H9 (cell line): ENCODE measurements at regions not wholly inside any gene's neighbourhood (a gene's known extent, or its start where the extent isn't known, plus 50 kb on each side); places are given as distances from the start of the nearest gene placed in this dataset.

Experiments used
- DNase-seq: peaks from one replicate; pipeline ENCODE4 v3.0.0-alpha.2; 2017
- H2AFZ ChIP-seq: one replicate; pipeline ENCODE4 v1.6.1; 2013; ENCODE audit warnings: mild to moderate bottlenecking, low read length, control low read depth, moderate library complexity
- H2AK5ac ChIP-seq: 2 replicates; pipeline ENCODE4 v1.6.1; 2013; ENCODE audit warnings: low read length, control low read depth, mixed read lengths; ENCODE audit not compliant: insufficient read length
- H2BK120ac ChIP-seq: one replicate; pipeline ENCODE4 v1.6.1; 2013; ENCODE audit warnings: low read depth, mild to moderate bottlenecking, low read length, control low read depth, inconsistent platforms; ENCODE audit not compliant: poor library complexity, severe bottlenecking
- H2BK12ac ChIP-seq: 2 replicates; pipeline ENCODE4 v1.6.1; 2013; ENCODE audit warnings: low read length, control low read depth, mixed read lengths, low read depth; ENCODE audit not compliant: insufficient read length
- H2BK15ac ChIP-seq: 2 replicates; pipeline ENCODE4 v1.6.1; 2013; ENCODE audit warnings: low read depth, low read length, control low read depth
- H2BK20ac ChIP-seq: one replicate; pipeline ENCODE4 v1.6.1; 2013; ENCODE audit warnings: low read depth, mild to moderate bottlenecking, low read length, control low read depth, inconsistent platforms; ENCODE audit not compliant: poor library complexity, severe bottlenecking
- H2BK5ac ChIP-seq: 2 replicates; pipeline ENCODE4 v1.6.1; 2013; ENCODE audit warnings: low read length, control low read depth, mixed read lengths; ENCODE audit not compliant: insufficient read length
- H3K14ac ChIP-seq: 2 replicates; pipeline ENCODE4 v1.6.1; 2013; ENCODE audit warnings: low read length, control low read depth; ENCODE audit not compliant: insufficient read depth
- H3K18ac ChIP-seq: 2 replicates; pipeline ENCODE4 v1.6.1; 2013; ENCODE audit warnings: low read depth, mild to moderate bottlenecking, mixed read lengths, low read length, control low read depth; ENCODE audit not compliant: insufficient read length
- H3K23ac ChIP-seq: 2 replicates; pipeline ENCODE4 v1.6.1; 2013; ENCODE audit warnings: low read length, control low read depth, mixed read lengths, low read depth; ENCODE audit not compliant: insufficient read length
- H3K23me2 ChIP-seq: 2 replicates; pipeline ENCODE4 v1.6.1; 2013; ENCODE audit warnings: low read depth, mild to moderate bottlenecking, mixed read lengths, low read length, control low read depth; ENCODE audit not compliant: insufficient read length, poor library complexity, severe bottlenecking
- H3K27ac ChIP-seq: 2 replicates; pipeline ENCODE4 v1.5.1; 2013; ENCODE audit warnings: low read length, control low read depth, mixed read lengths, low read depth; ENCODE audit not compliant: insufficient read length
- H3K27me3 ChIP-seq: 2 replicates; pipeline ENCODE4 v1.6.1; 2013; ENCODE audit warnings: low read length, control low read depth, inconsistent platforms; ENCODE audit not compliant: insufficient read depth
- H3K4ac ChIP-seq: 2 replicates; pipeline ENCODE4 v1.6.1; 2013; ENCODE audit warnings: low read depth, mild to moderate bottlenecking, control low read depth, inconsistent platforms, low read length, moderate library complexity
- H3K4me1 ChIP-seq: 2 replicates; pipeline ENCODE4 v1.6.1; 2013; ENCODE audit warnings: low read length, control low read depth, inconsistent platforms; ENCODE audit not compliant: insufficient read depth
- H3K4me2 ChIP-seq: 2 replicates; pipeline ENCODE4 v1.6.1; 2013; ENCODE audit warnings: low read length, control low read depth, mixed read lengths; ENCODE audit not compliant: insufficient read length, insufficient read depth
- H3K56ac ChIP-seq: 2 replicates; pipeline ENCODE4 v1.6.1; 2013; ENCODE audit warnings: low read depth, mild to moderate bottlenecking, mixed read lengths, low read length, control low read depth; ENCODE audit not compliant: insufficient read length
- H3K79me1 ChIP-seq: 2 replicates; pipeline ENCODE4 v1.6.1; 2013; ENCODE audit warnings: low read depth, mild to moderate bottlenecking, moderate library complexity, low read length, control low read depth, inconsistent platforms; ENCODE audit not compliant: insufficient read depth, poor library complexity, severe bottlenecking
- H3K79me2 ChIP-seq: 2 replicates; pipeline ENCODE4 v1.6.1; 2013; ENCODE audit warnings: low read length, control low read depth, inconsistent platforms; ENCODE audit not compliant: insufficient read depth
- H3K9ac ChIP-seq: 2 replicates; pipeline ENCODE4 v1.6.1; 2013; ENCODE audit warnings: low read length, control low read depth, mixed read lengths; ENCODE audit not compliant: insufficient read length; ENCODE audit errors: extremely low read depth
- H3K9me3 ChIP-seq: one replicate; pipeline ENCODE4 v1.6.1; 2013; ENCODE audit warnings: low read depth, low read length, inconsistent platforms; ENCODE audit not compliant: control insufficient read depth
- H3T11ph ChIP-seq: one replicate; pipeline ENCODE4 v1.6.1; 2013; ENCODE audit warnings: mild to moderate bottlenecking, low read length, control low read depth, inconsistent platforms
- H4K20me1 ChIP-seq: one replicate; pipeline ENCODE4 v1.6.1; 2013; ENCODE audit not compliant: control insufficient read depth, insufficient read length, insufficient read depth
- H4K5ac ChIP-seq: 2 replicates; pipeline ENCODE4 v1.6.1; 2013; ENCODE audit warnings: low read depth, mild to moderate bottlenecking, mixed read lengths, low read length, control low read depth; ENCODE audit not compliant: insufficient read length
- H4K8ac ChIP-seq: replicated peaks from 2 replicates; pipeline ENCODE4 v1.6.1; 2013; ENCODE audit warnings: low read length, control low read depth, mixed read lengths, low read depth; ENCODE audit not compliant: insufficient read length
- H4K91ac ChIP-seq: 2 replicates; pipeline ENCODE4 v1.6.1; 2013; ENCODE audit warnings: low read depth, mild to moderate bottlenecking, moderate library complexity, mixed read lengths, low read length, control low read depth; ENCODE audit not compliant: insufficient read length
- H3K27ac Mint-ChIP-seq, 3 experiments: 2 replicates in 2 of 3; 3 replicates in 1 of 3; pipeline ENCODE4 v1.8.0; 2020 to 2021; ENCODE audit warnings: mixed read lengths in 3 of 3, mild to moderate bottlenecking in 1 of 3, moderate library complexity in 1 of 3
- H3K27me3 Mint-ChIP-seq: 2 replicates; pipeline ENCODE4 v1.8.0; 2021; ENCODE audit warnings: low read depth, mild to moderate bottlenecking, moderate library complexity, mixed read lengths
- H3K36me3 Mint-ChIP-seq, 3 experiments: 2 replicates in 2 of 3; 3 replicates in 1 of 3; pipeline ENCODE4 v1.8.0; 2020 to 2021; ENCODE audit warnings: low read depth in 3 of 3, mixed read lengths in 3 of 3; ENCODE audit not compliant: insufficient read depth in 1 of 3
- H3K4me1 Mint-ChIP-seq, 2 experiments: 2 replicates each; pipeline ENCODE4 v1.8.0; 2020; ENCODE audit warnings: mixed read lengths in 2 of 2
- H3K4me3 Mint-ChIP-seq, 2 experiments: 2 replicates in 1 of 2; 3 replicates in 1 of 2; pipeline ENCODE4 v1.8.0; 2020 to 2021; ENCODE audit warnings: mild to moderate bottlenecking in 2 of 2, mixed read lengths in 2 of 2, moderate library complexity in 1 of 2
- H3K9me3 Mint-ChIP-seq, 2 experiments: 2 replicates in 1 of 2; 3 replicates in 1 of 2; pipeline ENCODE4 v1.8.0; 2020; ENCODE audit warnings: mild to moderate bottlenecking in 2 of 2, mixed read lengths in 2 of 2, moderate library complexity in 1 of 2
- CTCF ChIP-seq: fragments of 200-600 bp; sonication (generic); conservative IDR thresholded peaks from 3 replicates; pipeline ENCODE4 v1.8.0; 2021; ENCODE audit warnings: antibody characterized with exemption, mild to moderate bottlenecking
- WGBS: extraction: QIAGEN DNeasy Blood & Tissue Kit; methylation state at CpG from one replicate; pipeline ENCODE4 v1.1.7; 2013; ENCODE audit warnings: missing lambda C conversion rate, low lambda C conversion rate, mixed read lengths; ENCODE audit not compliant: insufficient read length; ENCODE audit errors: extremely low coverage; 5-methylcytosine and 5-hydroxymethylcytosine counted together

DNA sequence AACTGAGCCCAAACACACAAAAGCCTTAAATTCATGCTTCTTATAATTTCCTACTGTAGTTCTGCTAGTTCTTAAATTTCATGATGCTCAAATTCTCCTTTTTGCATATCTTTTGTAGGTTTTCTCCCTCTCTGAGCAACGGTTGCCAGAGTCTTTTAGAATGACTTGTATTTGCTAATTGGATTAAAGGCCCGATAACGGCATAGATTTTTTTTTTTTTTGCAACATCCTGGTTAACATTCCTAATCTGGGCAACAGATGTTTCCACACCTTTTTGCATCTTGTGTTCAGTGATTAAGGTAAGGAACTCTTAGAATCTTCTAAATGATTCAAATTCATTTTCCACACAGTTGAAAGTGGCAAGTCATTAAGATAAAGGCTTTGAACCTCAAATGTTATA is 66.3 kb upstream of the ADGRG2 start:
- no peak overlapping the region for H2BK5ac ChIP-seq
- no peak overlapping the region for H3K18ac ChIP-seq
- H3K79me1 ChIP-seq: no peaks in the 10 kb centered on the region
- Mint-ChIP-seq H3K27me3 (no peaks in the 10 kb centered on the region; the same call in 1 of the 2 replicates), H3K27ac (no peak overlapping the region), H3K36me3 (peaks cover 0 to 5% (median 0%) of the 10 kb centered on the region in 3 experiments; a peak in 4 of 7 replicates), H3K4me3 (no peak overlapping the region), H3K4me1 (peaks cover 10 to 12% of the 10 kb centered on the region in 2 experiments), H3K9me3 (peaks cover 44 to 73% of the 10 kb centered on the region in 2 experiments)
- H2BK12ac ChIP-seq: no peak overlapping the region
- H3K14ac ChIP-seq: no peak overlapping the region
- no peak overlapping the region for H4K91ac ChIP-seq
- H3K23ac ChIP-seq: no peak overlapping the region
- no peak overlapping the region for H2BK20ac ChIP-seq
- no peak overlapping the region for H2BK120ac ChIP-seq
- H3K9me3 ChIP-seq: peaks cover 7% of the 10 kb centered on the region
- H4K5ac ChIP-seq: no peak overlapping the region
- no peaks in the 10 kb centered on the region for H3K79me2 ChIP-seq
- H3T11ph ChIP-seq: no peak overlapping the region
- H4K8ac ChIP-seq: no peak overlapping the region
- no peak overlapping the region for H3K4me2 ChIP-seq
- H2AFZ ChIP-seq: no peak overlapping the region
- no CpG with 5 or more reads among the region's 3 CpGs for WGBS
- no peak overlapping the region for H2BK15ac ChIP-seq
- no peaks in the 10 kb centered on the region for H3K23me2 ChIP-seq
- no peaks in the 10 kb centered on the region for H3K4me1 ChIP-seq
- H3K9ac ChIP-seq: no peak overlapping the region
- no peaks in the 10 kb centered on the region for H3K27me3 ChIP-seq
- no peak overlapping the region for H2AK5ac ChIP-seq
- DNase-seq: no peak
- no peak for TF ChIP-seq CTCF
- H4K20me1 ChIP-seq: no peaks in the 10 kb centered on the region
- H3K27ac ChIP-seq: no peak overlapping the region
- no peak overlapping the region for H3K56ac ChIP-seq
- no peak overlapping the region for H3K4ac ChIP-seq
